ENCODE measurements at regions not wholly inside any gene's neighbourhood (a gene's known extent, or its start where the extent isn't known, plus 50 kb on each side); places are given as distances from the start of the nearest gene placed in this dataset.

- Histone ChIP-seq H3K4me1 (ENCODE audit: control insufficient read depth in 1 of 2, insufficient read depth in 2 of 2, low read length in 2 of 2) (no peaks in the 10 kb centered on the region), H3K4me3 (ENCODE audit: low read depth in 1 of 2, low read length in 2 of 2) (no peak overlapping the region), H3K27me3 (ENCODE audit: low read depth, low read length) (no peaks in the 10 kb centered on the region), H3K27ac (ENCODE audit: low read length) (no peak overlapping the region), H3K36me3 (ENCODE audit: control insufficient read depth in 1 of 2, insufficient read depth in 2 of 2, low read length in 2 of 2) (no peaks in the 10 kb centered on the region), H3K9me3 (ENCODE audit: control insufficient read depth in 1 of 2, low read length in 2 of 2) (no peaks in the 10 kb centered on the region)
Observed at GRCh38 chr3:152959307-152959706, 124.4 kb downstream of the P2RY1 start.

- H3K36me3 ChIP-seq (ENCODE audit: control insufficient read depth in 1 of 2, insufficient read depth in 2 of 2, low read length in 2 of 2) = no peaks in the 10 kb centered on the region
Observed at GRCh38 chr3:152960684-152961083, 125.8 kb downstream of the P2RY1 start.

GRCh38 chr3:152961323-152961722 lies 126.4 kb downstream of the P2RY1 start:
- Histone ChIP-seq H3K4me3 (ENCODE audit: low read depth in 1 of 2, low read length in 2 of 2) (no peak overlapping the region), H3K36me3 (ENCODE audit: control insufficient read depth in 1 of 2, insufficient read depth in 2 of 2, low read length in 2 of 2) (no peaks in the 10 kb centered on the region), H3K27ac (ENCODE audit: low read length) (no peak overlapping the region), H3K27me3 (ENCODE audit: low read depth, low read length) (no peaks in the 10 kb centered on the region), H3K4me1 (ENCODE audit: control insufficient read depth in 1 of 2, insufficient read depth in 2 of 2, low read length in 2 of 2) (no peaks in the 10 kb centered on the region), H3K9me3 (ENCODE audit: control insufficient read depth in 1 of 2, low read length in 2 of 2) (no peaks in the 10 kb centered on the region)

More at GRCh38 chr3:152960684-152961083, 125.8 kb downstream of the P2RY1 start:
- Histone ChIP-seq H3K4me1 (ENCODE audit: control insufficient read depth in 1 of 2, insufficient read depth in 2 of 2, low read length in 2 of 2) (no peaks in the 10 kb centered on the region), H3K27ac (ENCODE audit: low read length) (no peak overlapping the region), H3K27me3 (ENCODE audit: low read depth, low read length) (no peaks in the 10 kb centered on the region), H3K4me3 (ENCODE audit: low read depth in 1 of 2, low read length in 2 of 2) (no peak overlapping the region), H3K9me3 (ENCODE audit: control insufficient read depth in 1 of 2, low read length in 2 of 2) (no peaks in the 10 kb centered on the region)

GRCh38 chr3:152964911-152965609 lies 130.1 kb downstream of the P2RY1 start:
- H3K4me3 ChIP-seq (ENCODE audit: low read depth in 1 of 2, low read length in 2 of 2) = no peak overlapping the region
- H3K4me1 ChIP-seq (ENCODE audit: control insufficient read depth in 1 of 2, insufficient read depth in 2 of 2, low read length in 2 of 2) = no peaks in the 10 kb centered on the region
- H3K27ac ChIP-seq (ENCODE audit: low read length) = no peak overlapping the region
- H3K27me3 ChIP-seq (ENCODE audit: low read depth, low read length) = no peaks in the 10 kb centered on the region
- no peaks in the 10 kb centered on the region for H3K36me3 ChIP-seq (ENCODE audit: control insufficient read depth in 1 of 2, insufficient read depth in 2 of 2, low read length in 2 of 2)
- H3K9me3 ChIP-seq (ENCODE audit: control insufficient read depth in 1 of 2, low read length in 2 of 2) = no peaks in the 10 kb centered on the region

GRCh38 chr3:152968388-152969024 lies 133.6 kb downstream of the P2RY1 start:
- H3K27me3 ChIP-seq (ENCODE audit: low read depth, low read length) = no peaks in the 10 kb centered on the region
- H3K4me3 ChIP-seq (ENCODE audit: low read depth in 1 of 2, low read length in 2 of 2) = no peak overlapping the region
- H3K9me3 ChIP-seq (ENCODE audit: control insufficient read depth in 1 of 2, low read length in 2 of 2) = no peaks in the 10 kb centered on the region
- no peaks in the 10 kb centered on the region for H3K4me1 ChIP-seq (ENCODE audit: control insufficient read depth in 1 of 2, insufficient read depth in 2 of 2, low read length in 2 of 2)
- no peak overlapping the region for H3K27ac ChIP-seq (ENCODE audit: low read length)
- no peaks in the 10 kb centered on the region for H3K36me3 ChIP-seq (ENCODE audit: control insufficient read depth in 1 of 2, insufficient read depth in 2 of 2, low read length in 2 of 2)

GRCh38 chr3:152969557-152970300 lies 134.8 kb downstream of the P2RY1 start:
- Histone ChIP-seq H3K36me3 (ENCODE audit: control insufficient read depth in 1 of 2, insufficient read depth in 2 of 2, low read length in 2 of 2) (no peaks in the 10 kb centered on the region), H3K27ac (ENCODE audit: low read length) (no peak overlapping the region)

GRCh38 chr3:152970851-152971250 lies 135.9 kb downstream of the P2RY1 start:
- no peaks in the 10 kb centered on the region for H3K36me3 ChIP-seq (ENCODE audit: control insufficient read depth in 1 of 2, insufficient read depth in 2 of 2, low read length in 2 of 2)
- H3K27ac ChIP-seq (ENCODE audit: low read length) = no peak overlapping the region
- H3K4me3 ChIP-seq (ENCODE audit: low read depth in 1 of 2, low read length in 2 of 2) = no peak overlapping the region
- H3K4me1 ChIP-seq (ENCODE audit: control insufficient read depth in 1 of 2, insufficient read depth in 2 of 2, low read length in 2 of 2) = no peaks in the 10 kb centered on the region
- H3K9me3 ChIP-seq (ENCODE audit: control insufficient read depth in 1 of 2, low read length in 2 of 2) = no peaks in the 10 kb centered on the region
- no peaks in the 10 kb centered on the region for H3K27me3 ChIP-seq (ENCODE audit: low read depth, low read length)

More at GRCh38 chr3:152969557-152970300, 134.8 kb downstream of the P2RY1 start:
- Histone ChIP-seq H3K4me1 (ENCODE audit: control insufficient read depth in 1 of 2, insufficient read depth in 2 of 2, low read length in 2 of 2) (no peaks in the 10 kb centered on the region), H3K27me3 (ENCODE audit: low read depth, low read length) (no peaks in the 10 kb centered on the region), H3K9me3 (ENCODE audit: control insufficient read depth in 1 of 2, low read length in 2 of 2) (no peaks in the 10 kb centered on the region), H3K4me3 (ENCODE audit: low read depth in 1 of 2, low read length in 2 of 2) (no peak overlapping the region)

- H3K4me3 ChIP-seq (ENCODE audit: low read depth in 1 of 2, low read length in 2 of 2) = no peak overlapping the region
- no peaks in the 10 kb centered on the region for H3K36me3 ChIP-seq (ENCODE audit: control insufficient read depth in 1 of 2, insufficient read depth in 2 of 2, low read length in 2 of 2)
- H3K27me3 ChIP-seq (ENCODE audit: low read depth, low read length) = no peaks in the 10 kb centered on the region
- H3K27ac ChIP-seq (ENCODE audit: low read length) = no peak overlapping the region
- no peaks in the 10 kb centered on the region for H3K9me3 ChIP-seq (ENCODE audit: control insufficient read depth in 1 of 2, low read length in 2 of 2)
- no peaks in the 10 kb centered on the region for H3K4me1 ChIP-seq (ENCODE audit: control insufficient read depth in 1 of 2, insufficient read depth in 2 of 2, low read length in 2 of 2)
Observed at GRCh38 chr3:152971880-152972279, 136.9 kb downstream of the P2RY1 start.

- Histone ChIP-seq H3K4me1 (ENCODE audit: control insufficient read depth in 1 of 2, insufficient read depth in 2 of 2, low read length in 2 of 2) (no peaks in the 10 kb centered on the region), H3K9me3 (ENCODE audit: control insufficient read depth in 1 of 2, low read length in 2 of 2) (no peaks in the 10 kb centered on the region), H3K27ac (ENCODE audit: low read length) (no peak overlapping the region), H3K27me3 (ENCODE audit: low read depth, low read length) (no peaks in the 10 kb centered on the region), H3K36me3 (ENCODE audit: control insufficient read depth in 1 of 2, insufficient read depth in 2 of 2, low read length in 2 of 2) (no peaks in the 10 kb centered on the region), H3K4me3 (ENCODE audit: low read depth in 1 of 2, low read length in 2 of 2) (no peak overlapping the region)
Observed at GRCh38 chr3:152973575-152973974, 138.6 kb downstream of the P2RY1 start.

GRCh38 chr3:152976239-152976638 lies 141.3 kb downstream of the P2RY1 start:
- Histone ChIP-seq H3K9me3 (ENCODE audit: control insufficient read depth in 1 of 2, low read length in 2 of 2) (no peaks in the 10 kb centered on the region), H3K4me1 (ENCODE audit: control insufficient read depth in 1 of 2, insufficient read depth in 2 of 2, low read length in 2 of 2) (no peaks in the 10 kb centered on the region), H3K4me3 (ENCODE audit: low read depth in 1 of 2, low read length in 2 of 2) (no peak overlapping the region), H3K27me3 (ENCODE audit: low read depth, low read length) (no peaks in the 10 kb centered on the region), H3K36me3 (ENCODE audit: control insufficient read depth in 1 of 2, insufficient read depth in 2 of 2, low read length in 2 of 2) (no peaks in the 10 kb centered on the region), H3K27ac (ENCODE audit: low read length) (no peak overlapping the region)

- no peaks in the 10 kb centered on the region for H3K9me3 ChIP-seq (ENCODE audit: control insufficient read depth in 1 of 2, low read length in 2 of 2)
- H3K36me3 ChIP-seq (ENCODE audit: control insufficient read depth in 1 of 2, insufficient read depth in 2 of 2, low read length in 2 of 2) = no peaks in the 10 kb centered on the region
- no peaks in the 10 kb centered on the region for H3K27me3 ChIP-seq (ENCODE audit: low read depth, low read length)
- H3K4me1 ChIP-seq (ENCODE audit: control insufficient read depth in 1 of 2, insufficient read depth in 2 of 2, low read length in 2 of 2) = no peaks in the 10 kb centered on the region
- H3K27ac ChIP-seq (ENCODE audit: low read length) = no peak overlapping the region
- H3K4me3 ChIP-seq (ENCODE audit: low read depth in 1 of 2, low read length in 2 of 2) = no peak overlapping the region
Observed at GRCh38 chr3:152977366-152977765, 142.4 kb downstream of the P2RY1 start.
